SKM-1 (cell line): ENCODE measurements at regions not wholly inside any gene's neighbourhood (a gene's known extent, or its start where the extent isn't known, plus 50 kb on each side); places are given as distances from the start of the nearest gene placed in this dataset.

Source experiments
- DNase-seq: peaks from one replicate; lab custom pipeline; 2025; ENCODE audit not compliant: unreplicated experiment; lab: John Stamatoyannopoulos, UW

- DNase-seq, result no peak
These were observed 83.3 kb downstream of the EDEM1 start for GRCh38 chr3:5270666-5271371.

GRCh38 chr3:5271372-5271683 is 83.8 kb downstream of the EDEM1 start:
- DNase-seq, result no peak

GRCh38 chr3:5272387-5272786 is 84.9 kb downstream of the EDEM1 start:
- no peak for DNase-seq

- no peak for DNase-seq
These were observed 86.6 kb downstream of the EDEM1 start for GRCh38 chr3:5274091-5274490.

GRCh38 chr3:5275529-5275928 is 88.0 kb downstream of the EDEM1 start:
- no peak for DNase-seq

- no peak for DNase-seq
These were observed 89.4 kb downstream of the EDEM1 start for GRCh38 chr3:5276934-5277333.

GRCh38 chr3:5277612-5278236 is 90.2 kb downstream of the EDEM1 start:
- no peak for DNase-seq

GRCh38 chr3:5278666-5279065 is 91.2 kb downstream of the EDEM1 start:
- no peak for DNase-seq

GRCh38 chr3:5282703-5283102 is 95.2 kb downstream of the EDEM1 start:
- no peak for DNase-seq

GRCh38 chr3:5285439-5285838 is 97.9 kb downstream of the EDEM1 start:
- no peak for DNase-seq

- DNase-seq, result no peak
These were observed 103.4 kb downstream of the EDEM1 start for GRCh38 chr3:5290915-5291314.

GRCh38 chr3:5292512-5292911 is 105.0 kb downstream of the EDEM1 start:
- DNase-seq, result no peak

- no peak for DNase-seq
These were observed 105.7 kb downstream of the EDEM1 start for GRCh38 chr3:5293207-5293606.

GRCh38 chr3:5294356-5294755 is 106.8 kb downstream of the EDEM1 start:
- DNase-seq, result no peak

- DNase-seq, result no peak
These were observed 107.7 kb downstream of the EDEM1 start for GRCh38 chr3:5295191-5295690.

GRCh38 chr3:5296362-5296761 is 108.9 kb downstream of the EDEM1 start:
- no peak for DNase-seq

GRCh38 chr3:5297895-5298294 is 110.4 kb downstream of the EDEM1 start:
- no peak for DNase-seq

- peak; percentile 52 for DNase-seq
These were observed 110.9 kb downstream of the EDEM1 start for GRCh38 chr3:5298453-5298852.

GRCh38 chr3:5299161-5299560 is 111.7 kb downstream of the EDEM1 start:
- no peak for DNase-seq

GRCh38 chr3:5300638-5301037 is 113.1 kb downstream of the EDEM1 start:
- DNase-seq, result no peak

GRCh38 chr3:5301651-5302297 is 114.3 kb downstream of the EDEM1 start:
- no peak for DNase-seq

GRCh38 chr3:5302661-5303060 is 115.2 kb downstream of the EDEM1 start:
- DNase-seq, result no peak
